Limb (tissue), 2 donors: ENCODE measurements at regions not wholly inside any gene's neighbourhood (a gene's known extent, or its start where the extent isn't known, plus 50 kb on each side); places are given as distances from the start of the nearest gene placed in this dataset.

Source experiments
- DNase-seq, 2 donors: peaks; one replicate each; pipeline ENCODE4 v3.0.0-alpha.2; 2016; ENCODE audit errors: extremely low spot score in 2 of 2

DNA sequence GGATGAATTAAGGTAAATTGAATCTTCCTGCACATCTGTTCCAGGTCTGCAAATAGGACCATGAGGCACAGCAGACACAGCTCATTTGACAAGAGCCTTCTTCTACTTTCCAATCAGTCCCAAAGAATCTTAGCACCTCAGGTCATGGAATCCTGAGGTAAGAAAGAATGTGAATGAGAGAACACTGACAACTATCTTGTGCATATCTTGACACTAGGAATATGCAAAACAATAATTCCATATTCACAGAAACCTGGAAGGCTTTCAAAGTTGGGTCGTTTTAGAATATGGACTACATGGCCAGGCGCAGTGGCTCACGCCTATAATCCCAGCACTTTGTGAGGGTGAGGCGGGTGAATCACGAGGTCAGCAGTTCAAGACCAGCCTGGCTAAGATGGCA, 1009.4 kb upstream of the GOT2 start:
- DNase-seq: no peak

DNA sequence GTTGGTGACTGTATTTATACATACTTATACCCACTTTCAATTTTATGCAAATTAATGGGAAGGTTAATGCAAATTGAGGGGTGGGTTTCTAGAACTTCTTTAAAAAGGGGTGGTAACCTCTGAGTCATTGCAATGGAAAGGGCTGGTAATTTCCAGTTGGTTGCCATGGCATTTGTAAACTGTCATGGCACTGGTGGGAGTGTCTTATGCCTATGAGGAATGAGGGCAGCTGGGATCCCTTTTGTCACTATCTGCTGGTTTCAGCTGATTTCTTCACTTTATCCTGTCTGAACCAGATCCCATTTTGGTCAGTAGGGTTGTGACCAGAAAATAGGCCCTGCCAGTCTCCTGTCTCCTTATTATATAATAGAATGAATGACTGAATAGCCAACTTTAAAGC, 1006.7 kb upstream of the GOT2 start:
- no peak for DNase-seq

DNA sequence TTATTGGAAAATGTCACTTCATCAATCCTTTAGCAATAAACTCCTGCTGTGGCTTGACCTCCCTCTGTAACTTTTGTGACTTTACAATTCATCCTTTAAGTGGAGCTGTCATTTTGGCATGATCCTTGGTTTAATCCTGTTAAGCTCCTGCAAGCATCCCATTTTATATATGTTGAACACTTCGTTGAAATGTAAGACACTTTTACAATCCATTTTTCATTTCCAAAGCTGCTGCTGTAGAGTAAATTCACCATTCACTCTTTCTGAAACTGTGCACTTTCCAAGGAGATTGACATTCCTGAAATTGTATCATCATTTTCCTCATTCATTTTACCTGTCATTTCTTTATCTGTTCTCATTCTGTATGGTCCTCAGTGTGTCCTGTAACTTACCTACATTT, 1003.2 kb upstream of the GOT2 start:
- DNase-seq: no peak

DNA sequence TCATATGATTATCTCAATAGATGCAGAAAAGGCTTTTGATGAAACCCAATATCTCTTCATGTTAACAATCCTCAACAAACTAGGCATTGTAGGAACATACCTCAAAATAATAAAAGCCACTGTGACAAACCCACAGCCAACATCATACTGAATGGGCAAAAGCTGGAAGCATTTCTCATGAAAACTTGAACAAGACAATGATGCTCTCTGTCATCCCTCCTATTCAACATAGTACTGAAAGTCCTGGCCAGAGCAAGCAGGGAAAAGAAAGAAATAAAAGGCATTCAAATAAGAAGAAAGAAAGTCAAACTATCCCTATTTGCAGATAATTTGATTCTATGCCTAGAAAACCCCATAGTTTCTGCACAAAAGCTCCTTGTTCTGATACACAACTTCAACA, 999.2 kb upstream of the GOT2 start:
- DNase-seq: no peak

DNA sequence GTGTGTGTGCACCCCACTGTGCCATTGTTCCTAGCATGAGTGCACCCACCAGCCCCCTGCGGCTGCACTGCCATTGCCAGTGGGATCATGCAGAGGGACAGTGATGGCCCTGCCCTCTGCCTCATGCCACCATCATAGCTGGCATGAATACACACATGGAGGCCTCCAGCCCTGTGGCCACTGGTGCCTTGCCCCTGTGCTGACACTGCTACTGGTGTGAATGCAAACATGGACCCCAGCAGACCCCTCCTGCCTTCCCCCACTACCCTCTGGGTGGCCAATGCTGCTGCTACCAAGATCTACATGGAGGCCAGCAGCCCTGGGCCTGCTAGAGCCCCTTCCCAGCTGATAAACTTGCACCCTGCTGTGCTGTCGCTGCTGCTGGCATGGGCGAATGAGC, 995.5 kb upstream of the GOT2 start:
- no peak for DNase-seq

DNA sequence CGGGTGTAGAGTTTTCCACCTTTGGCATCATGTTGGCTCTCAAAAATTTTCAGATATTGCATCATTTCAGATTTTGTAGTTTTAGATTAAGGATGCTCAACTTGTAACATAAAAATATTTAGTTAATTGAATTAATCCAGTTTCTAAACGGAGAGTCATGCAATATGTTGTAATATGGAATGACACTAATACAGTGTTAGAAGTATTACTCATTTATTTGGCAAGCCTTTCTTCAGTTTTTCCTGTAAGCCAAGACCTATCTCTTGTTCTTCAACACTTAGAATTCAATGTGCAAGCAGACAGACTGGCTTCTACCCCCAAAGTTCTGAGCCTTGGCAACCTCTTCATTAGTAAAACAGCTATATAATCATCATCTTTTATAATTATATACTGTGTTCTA, 985.0 kb upstream of the GOT2 start:
- no peak for DNase-seq

DNA sequence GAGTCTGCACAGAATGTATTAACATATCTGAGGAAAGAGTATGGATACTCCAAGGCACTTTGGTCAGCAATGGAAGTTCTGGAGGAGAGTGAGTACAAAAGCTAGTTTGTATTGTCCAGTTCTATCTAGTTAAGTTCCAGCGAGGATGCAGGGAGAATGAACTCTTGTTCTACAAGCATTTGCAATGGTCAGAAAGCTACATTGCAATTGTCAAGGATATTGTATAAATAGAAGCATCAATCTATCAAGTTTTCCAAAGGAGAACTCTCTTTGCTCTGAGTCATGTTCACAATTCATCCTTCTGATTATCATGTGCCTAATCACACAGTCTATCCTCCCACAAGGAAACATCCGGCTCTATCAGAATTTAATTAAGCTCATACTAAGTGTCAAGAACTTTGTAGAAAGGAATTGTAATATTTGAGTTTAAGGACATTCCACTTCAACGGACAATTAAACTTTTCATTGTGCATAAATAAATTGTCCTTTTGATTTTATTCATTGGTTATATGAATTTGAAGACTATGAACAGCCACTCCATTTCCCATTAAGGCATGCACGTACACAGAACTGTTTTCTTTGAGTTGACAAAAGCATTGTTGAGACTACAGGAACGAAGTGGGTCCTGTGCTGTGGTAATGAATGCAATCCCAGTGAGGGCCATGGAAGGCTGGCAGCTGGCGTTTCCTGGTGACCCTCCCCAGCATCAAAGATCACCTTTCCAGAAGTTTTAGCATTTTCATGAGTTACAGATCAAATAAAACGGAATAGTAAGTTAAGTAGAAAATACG, 973.5 kb upstream of the GOT2 start:
- no peak for DNase-seq

DNA sequence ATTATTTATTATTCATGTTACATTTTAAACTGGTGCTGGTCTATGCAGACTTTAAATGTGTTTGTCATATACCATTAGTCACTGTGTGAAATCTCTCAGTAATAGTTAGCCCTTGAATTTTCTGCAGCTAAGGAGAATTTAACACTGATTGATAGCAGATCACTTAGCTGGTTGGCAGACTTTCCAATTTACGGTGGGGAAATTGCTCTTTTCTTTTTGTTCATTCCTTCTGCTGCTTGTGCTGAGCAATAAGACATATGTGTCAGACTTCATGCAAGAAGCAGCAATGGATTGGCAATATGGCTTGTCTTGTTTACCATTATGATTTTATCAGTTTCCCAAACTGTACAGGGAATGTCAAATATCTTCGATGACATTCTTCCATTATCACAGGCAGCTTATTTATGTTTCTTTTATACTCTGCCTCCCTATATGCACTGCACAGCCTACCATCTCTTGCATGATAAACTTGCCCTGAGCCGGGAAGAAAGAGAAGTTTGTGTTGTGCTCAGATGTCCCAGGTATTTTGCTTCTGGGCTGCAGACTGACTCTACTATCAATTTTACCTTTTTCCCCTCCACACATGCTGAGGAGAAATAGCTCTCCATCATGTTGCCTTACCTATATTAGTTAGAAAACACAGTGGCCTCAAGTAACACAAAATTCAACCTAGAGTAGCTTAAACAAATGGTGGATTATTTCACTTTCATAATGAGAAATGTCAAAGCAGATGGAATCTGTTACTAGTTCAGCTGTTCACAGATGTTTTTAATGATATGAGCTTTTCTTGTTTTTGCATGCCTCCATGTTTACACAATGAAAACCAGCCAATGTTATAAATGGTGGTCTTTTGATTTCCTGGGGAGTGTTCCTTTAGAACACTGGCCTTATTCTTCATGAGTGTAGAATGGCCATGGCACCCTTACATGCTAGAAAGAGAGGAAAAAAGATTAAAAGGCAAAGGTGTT, 968.1 kb upstream of the GOT2 start:
- DNase-seq: peak in 1 of 2 donors; percentile 6

DNA sequence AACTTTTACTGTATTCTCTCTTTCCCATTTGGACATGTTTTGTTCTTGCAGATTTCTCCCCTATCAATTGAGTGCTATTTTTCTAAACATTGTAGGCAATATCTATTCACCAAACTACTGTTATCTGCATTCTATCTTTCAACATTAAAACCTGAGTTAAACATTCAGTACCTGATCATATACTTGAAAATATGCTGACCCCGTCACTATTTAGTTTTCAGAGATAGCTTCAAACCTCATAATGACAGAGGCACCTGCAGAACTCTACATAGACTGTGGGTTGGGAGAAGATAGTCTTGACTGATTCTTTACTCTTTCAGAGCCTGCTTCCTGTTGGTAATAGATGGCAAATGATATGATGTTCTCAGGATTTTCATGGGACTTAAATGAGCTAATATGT, 965.7 kb upstream of the GOT2 start:
- no peak for DNase-seq

DNA sequence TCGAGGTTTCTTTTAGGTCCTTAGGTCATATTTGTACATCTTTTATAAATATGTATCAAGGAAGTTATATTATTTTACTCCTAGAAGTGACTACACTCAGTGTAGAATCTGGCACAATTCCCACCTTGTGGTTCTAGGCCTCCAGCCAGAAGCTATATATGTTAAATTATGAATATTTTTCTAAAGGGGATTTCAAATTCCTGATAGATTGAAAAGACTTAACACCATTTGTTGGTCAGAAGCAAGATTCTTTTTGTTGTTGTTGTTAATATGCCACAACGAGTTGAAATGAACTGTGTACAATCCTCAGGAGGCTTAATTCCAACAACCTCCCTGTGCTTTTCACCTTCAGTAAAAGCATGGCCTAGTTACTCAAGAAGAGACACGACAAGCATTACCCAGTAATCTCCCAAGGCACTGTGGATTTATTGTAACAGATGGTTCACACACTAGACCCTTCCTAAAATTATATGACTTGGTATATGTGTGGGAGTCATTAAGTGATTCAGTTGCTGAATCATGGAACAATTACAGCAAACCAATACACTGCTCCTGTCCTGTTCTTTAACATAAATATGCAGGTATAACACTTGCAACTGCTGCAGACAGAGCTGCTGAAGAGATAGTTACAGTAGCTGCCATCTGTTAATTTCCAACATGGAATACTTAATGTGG, 964.4 kb upstream of the GOT2 start:
- DNase-seq: peak in 1 of 2 donors; percentile 18

DNA sequence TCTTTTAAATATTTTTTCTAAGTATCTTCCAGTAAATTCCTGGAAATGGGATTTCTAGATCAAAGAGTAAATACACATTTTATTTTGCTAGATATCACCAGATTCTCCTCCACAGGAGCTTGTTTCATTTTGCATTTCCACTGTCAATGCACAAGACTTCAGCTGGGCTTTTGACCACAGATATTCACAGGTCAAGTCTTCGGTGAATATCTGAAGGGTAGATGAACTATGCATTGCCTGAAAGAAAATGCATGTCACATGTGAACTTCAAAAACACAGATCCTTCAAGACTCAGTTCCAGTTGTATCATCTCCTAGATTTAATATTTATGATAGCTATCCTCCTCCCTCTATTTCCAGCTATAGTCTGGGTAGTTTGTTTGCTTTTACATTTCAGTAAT, 963.6 kb upstream of the GOT2 start:
- DNase-seq: no peak

DNA sequence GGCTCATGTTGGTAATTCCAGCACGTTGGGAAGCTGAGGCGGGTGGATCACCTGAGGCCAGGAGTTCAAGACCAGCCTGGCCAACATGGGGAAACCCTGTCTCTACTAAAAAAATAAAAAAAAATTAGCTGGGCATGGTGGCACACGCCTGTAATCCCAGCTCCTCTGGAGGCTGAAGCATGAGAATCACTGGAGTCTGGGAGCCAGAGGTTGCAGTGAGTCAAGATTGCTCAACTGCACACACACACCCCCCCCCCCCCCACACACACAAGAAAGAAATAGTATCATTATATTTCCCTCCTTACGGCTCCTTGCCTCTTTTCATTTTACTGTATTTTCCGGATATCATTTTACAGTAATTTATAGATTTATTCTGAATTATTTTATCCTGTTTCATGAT, 963.1 kb upstream of the GOT2 start:
- no peak for DNase-seq

DNA sequence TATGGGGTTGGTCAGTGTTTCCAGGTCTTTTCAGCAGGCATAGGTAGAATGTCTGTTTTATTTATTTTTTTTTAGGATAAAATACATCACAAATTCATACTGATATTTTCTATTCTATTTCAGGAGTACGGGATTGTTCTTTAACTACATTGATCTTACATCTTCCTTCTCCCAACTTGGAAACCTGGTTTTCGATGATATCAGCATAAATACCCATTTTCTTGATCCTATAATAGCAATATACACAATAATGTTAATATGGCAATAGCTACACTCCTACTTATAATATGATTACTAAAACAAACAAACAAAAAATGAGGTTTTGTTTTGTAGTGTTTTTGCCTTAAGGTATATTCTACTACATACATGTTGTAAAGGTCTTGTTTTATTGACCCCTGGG, 962.4 kb upstream of the GOT2 start:
- DNase-seq: no peak

DNA sequence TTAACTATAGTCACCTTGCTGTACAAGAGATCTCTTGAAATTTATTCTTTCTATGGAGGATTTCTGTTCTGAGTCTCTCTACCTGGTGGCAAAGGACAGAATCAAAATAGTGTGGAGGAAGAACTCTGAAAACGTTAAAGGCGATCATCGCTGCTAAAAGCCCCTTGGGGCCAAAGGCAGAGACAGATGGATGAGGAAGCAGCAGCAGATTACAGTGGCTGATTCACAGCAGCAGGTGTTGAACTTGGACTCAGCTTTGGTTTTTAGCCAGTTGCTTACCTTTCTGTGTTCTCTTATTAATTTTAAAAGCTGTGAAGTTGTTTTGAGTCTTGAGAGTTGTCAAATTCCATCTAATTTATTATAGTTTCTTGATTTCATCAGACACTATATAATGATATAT, 956.1 kb upstream of the GOT2 start:
- DNase-seq: no peak

DNA sequence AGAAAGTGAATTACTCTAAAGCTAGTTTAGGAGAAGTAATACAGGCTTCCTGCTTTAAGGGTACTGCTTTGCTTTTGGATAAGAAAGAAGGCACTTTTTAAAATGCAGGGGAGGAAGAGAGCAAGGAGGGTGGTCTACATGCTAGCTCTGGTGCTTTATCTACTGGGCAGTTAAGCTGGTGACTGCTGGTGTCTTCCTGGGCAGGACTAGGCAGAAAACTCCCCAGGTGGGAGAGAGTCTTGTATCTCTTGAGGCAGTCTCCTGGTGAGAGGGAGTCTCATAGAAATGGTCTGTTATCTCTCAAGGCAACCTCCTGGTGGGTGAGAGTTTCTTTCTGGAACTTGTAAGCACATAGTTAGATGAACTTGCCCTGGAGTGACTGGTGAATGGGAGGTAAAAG, 953.9 kb upstream of the GOT2 start:
- DNase-seq: no peak

DNA sequence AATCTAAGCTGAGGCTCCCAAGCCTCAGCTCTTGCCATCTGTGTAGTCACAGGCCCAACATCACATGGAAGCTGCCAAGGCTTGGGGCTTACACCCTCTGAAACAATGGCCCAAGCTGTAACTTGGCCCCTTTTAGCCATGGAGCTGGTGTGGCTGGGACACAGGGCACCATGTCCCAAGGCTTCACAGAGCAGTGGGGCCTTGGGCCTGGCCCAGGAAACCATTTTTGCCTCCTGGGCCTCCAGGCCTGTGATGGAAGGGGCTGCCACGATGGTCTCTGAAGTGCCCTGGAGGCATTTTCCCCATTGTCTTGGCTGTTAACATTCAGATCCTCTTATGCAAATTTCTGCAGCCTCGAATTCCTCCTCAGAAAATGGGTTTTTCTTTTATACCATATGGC, 952.3 kb upstream of the GOT2 start:
- DNase-seq: no peak

DNA sequence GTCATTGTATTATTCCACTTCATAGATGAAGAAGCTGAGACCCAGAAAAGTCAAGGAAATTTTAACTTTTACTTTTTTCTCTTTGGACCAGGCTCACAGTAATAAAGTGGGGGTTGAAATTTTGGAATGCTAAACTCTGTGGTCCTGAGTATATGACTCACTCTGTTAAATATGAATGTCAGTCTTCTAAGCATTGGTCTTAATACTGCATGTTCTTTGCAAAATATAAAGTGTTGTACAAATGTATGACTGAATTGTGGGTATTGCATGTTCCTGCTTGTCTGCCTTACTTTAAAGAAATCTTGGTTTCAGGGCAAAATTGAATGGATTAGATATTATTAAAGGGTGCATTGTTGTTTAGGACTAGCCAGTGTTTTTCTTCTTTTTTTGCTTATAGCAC, 950.8 kb upstream of the GOT2 start:
- no peak for DNase-seq

DNA sequence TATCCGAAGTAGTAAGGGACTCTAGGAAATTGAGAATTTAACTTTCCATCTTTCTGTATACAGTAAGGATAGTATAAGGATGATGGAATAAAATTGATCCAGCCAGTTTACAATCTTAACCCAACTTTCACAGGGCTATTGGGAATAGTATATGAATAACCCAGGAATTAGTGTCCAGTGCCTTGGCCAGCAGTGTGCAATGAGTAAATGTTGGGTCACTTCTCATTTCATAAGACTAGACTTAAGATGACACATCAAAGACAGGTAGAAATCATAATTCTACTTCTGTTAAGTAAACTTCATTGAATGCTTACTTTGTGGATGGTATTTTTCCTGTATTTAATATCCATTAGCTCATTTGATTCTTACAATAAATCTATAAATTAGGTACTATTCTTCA, 949.6 kb upstream of the GOT2 start:
- DNase-seq: no peak

DNA sequence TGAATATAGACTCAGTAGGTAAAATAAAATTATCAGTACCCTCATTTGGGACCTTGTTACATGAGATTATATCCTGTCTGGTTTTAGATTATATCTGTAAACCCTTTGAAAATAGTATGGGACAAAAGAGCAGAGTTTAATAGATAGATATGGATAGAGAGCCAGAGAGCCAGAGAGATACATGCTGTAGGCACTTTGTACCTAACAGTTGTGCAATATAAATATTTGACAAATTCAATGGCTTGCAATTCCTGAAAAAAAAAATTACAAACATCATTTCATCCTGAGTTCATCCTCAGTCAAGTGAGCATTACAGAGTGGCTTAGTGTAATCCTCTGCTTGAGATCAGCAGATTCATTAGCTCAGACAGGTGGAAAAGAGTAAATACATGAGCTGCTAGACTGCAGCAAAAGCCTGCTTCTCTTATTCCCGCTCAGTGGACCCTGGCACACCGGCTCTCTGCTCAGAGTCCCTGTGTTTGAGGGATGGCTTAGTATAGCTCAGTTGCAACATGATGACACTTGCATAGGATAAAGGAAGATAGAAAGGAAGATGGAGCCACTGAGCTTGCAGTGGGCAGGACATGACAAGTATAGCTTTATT, 931.6 kb upstream of the GOT2 start:
- no peak for DNase-seq

DNA sequence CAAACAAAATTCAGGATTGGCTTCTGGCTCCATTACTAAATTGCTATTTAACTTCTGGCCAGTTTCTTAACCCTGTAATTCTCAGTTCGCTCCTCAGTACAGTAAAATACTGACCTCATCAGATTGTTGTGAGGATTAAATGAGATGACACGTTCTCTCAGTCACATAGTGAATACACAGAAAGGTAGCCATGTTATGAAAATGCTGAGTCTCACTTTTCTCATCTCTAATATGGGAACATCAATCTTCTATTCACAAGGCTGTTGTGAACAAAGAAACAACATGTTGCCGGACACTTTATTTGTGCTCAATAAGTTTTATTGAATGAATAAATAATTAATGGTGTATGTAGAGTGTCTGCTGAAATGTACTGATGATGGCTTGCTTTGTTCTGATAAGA, 924.5 kb upstream of the GOT2 start:
- no peak for DNase-seq

DNA sequence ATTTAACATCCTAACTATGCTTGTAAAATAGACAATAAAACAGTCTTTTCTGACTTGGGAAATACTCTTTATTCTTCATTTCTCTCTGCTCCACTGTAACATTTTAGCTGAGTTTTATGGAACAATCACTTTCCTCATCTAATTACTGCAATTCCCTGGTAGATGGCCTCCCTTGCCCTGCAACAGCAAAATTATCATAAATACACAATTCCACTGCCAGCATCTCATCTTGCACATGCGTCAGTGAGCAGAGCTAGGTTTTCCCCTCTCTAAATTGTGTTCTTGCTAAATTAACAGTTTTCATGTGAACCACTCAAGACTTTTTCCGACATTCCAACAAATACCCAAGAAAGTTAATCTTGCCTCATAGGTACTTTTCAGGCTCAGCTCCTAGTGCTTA, 920.9 kb upstream of the GOT2 start:
- no peak for DNase-seq

DNA sequence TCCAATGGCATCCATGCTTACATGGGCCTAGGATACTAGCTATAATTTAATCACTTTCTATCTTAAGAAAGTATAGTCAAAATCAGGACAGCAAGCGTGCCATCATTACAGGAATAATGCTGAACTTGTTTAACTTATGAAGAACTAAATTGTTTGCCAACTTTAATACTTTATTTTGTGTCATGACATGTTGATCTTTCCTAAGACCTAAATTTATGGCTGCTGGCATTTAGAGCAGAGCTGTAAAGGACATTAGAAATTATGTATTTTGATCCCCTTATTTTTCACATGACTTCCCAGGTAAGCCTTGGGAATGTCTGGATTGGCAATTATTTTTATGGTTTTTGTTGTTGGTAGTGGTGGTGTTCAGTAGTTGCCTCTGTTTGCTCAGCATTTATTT, 920.3 kb upstream of the GOT2 start:
- DNase-seq: no peak
